GM12891 (cell line): ENCODE measurements at regions not wholly inside any gene's neighbourhood (a gene's known extent, or its start where the extent isn't known, plus 50 kb on each side); places are given as distances from the start of the nearest gene placed in this dataset.

Experiments used
- POLR2A ChIP-seq: IDR thresholded peaks from 2 replicates; pipeline ENCODE4 v1.6.1; 2011; ENCODE audit warnings: low read depth, low read length, control low read depth
- POLR2AphosphoS5 ChIP-seq: IDR thresholded peaks from 2 replicates; pipeline ENCODE4 v1.6.1; 2011; ENCODE audit warnings: low read depth, low read length, control low read depth
- SPI1 ChIP-seq: IDR thresholded peaks from 2 replicates; pipeline ENCODE4 v1.6.1; 2011; ENCODE audit warnings: low read depth, low read length, control low read depth
- TAF1 ChIP-seq: IDR thresholded peaks from 2 replicates; pipeline ENCODE4 v1.6.1; 2011; ENCODE audit warnings: low read depth, low read length, control low read depth

GRCh38 chr16:59326955-59327354, 592.8 kb upstream of the GOT2 start:
- TF ChIP-seq POLR2A = no peak
- TF ChIP-seq TAF1 = no peak
- TF ChIP-seq POLR2AphosphoS5 = no peak
- TF ChIP-seq SPI1 = no peak
